Sigmoid colon (tissue), 6 donors: ENCODE measurements at regions not wholly inside any gene's neighbourhood (a gene's known extent, or its start where the extent isn't known, plus 50 kb on each side); places are given as distances from the start of the nearest gene placed in this dataset.

ENCODE experiments used
- DNase-seq: peaks from one replicate; pipeline ENCODE4 v3.0.0-alpha.2; 2019
- H3K27ac ChIP-seq, 4 donors: fragments of 200-600 bp; sonication (generic); one replicate each; pipeline ENCODE4 v1.5.1; 2016 to 2019; ENCODE audit warnings: mild to moderate bottlenecking in 1 of 4
- H3K27me3 ChIP-seq, 3 donors: fragments of 200-600 bp; sonication (generic); one replicate each; pipeline ENCODE4 v1.5.1; 2019; ENCODE audit warnings: mild to moderate bottlenecking in 1 of 3
- H3K36me3 ChIP-seq, 4 donors: fragments of 200-600 bp; sonication (generic); one replicate each; pipeline ENCODE4 v1.5.1; 2016 to 2019
- H3K4me1 ChIP-seq, 4 donors: fragments of 200-600 bp; sonication (generic); one replicate each; pipeline ENCODE4 v1.5.1; 2017 to 2019
- H3K4me3 ChIP-seq, 4 donors: fragments of 200-600 bp; sonication (generic); one replicate each; pipeline ENCODE4 v1.5.1; 2017 to 2019; ENCODE audit warnings: mild to moderate bottlenecking in 2 of 4, moderate library complexity in 1 of 4
- H3K9me3 ChIP-seq, 4 donors: fragments of 200-600 bp in 3 of 4; sonication (generic) in 3 of 4; one replicate each; pipeline versions ENCODE4 v1.5.1 to v1.6.1; 2013 to 2019
- CTCF ChIP-seq, 4 experiments: fragments of 450-650 bp in 3 of 4; fragments of 200-600 bp in 1 of 4; IDR thresholded peaks; one replicate each; pipeline ENCODE4 v1.5.1; 2016 to 2019; ENCODE audit warnings: antibody characterized with exemption in 4 of 4, mild to moderate bottlenecking in 3 of 4, moderate library complexity in 2 of 4
- EP300 ChIP-seq, 4 donors: sonication (generic); formaldehyde crosslinking; IDR thresholded peaks; one replicate each; pipeline ENCODE4 v1.6.1; 2017; ENCODE audit warnings: antibody characterized with exemption in 4 of 4
- POLR2A ChIP-seq, 2 donors: fragments of 450-650 bp; IDR thresholded peaks; one replicate each; pipeline ENCODE4 v1.6.1; 2016; ENCODE audit warnings: antibody characterized with exemption in 2 of 2, mild to moderate bottlenecking in 2 of 2, moderate library complexity in 2 of 2
- POLR2AphosphoS5 ChIP-seq, 4 donors: sonication (generic); formaldehyde crosslinking; IDR thresholded peaks; one replicate each; pipeline ENCODE4 v1.6.1; 2017; ENCODE audit warnings: antibody characterized with exemption in 4 of 4
- WGBS, 2 donors: extraction: QIAGEN DNeasy Blood & Tissue Kit; methylation state at CpG; one replicate each; pipeline ENCODE4 v1.1.7; 2013; 5-methylcytosine and 5-hydroxymethylcytosine counted together
- intact Hi-C: fragments of 100-400 bp; cut with DNase I; formaldehyde crosslinking; loops from one replicate; pipeline ENCODE4 v1.15.1; 2023
- donor health status: healthy with polysubstance abuse.
- donor health status: healthy.

- no peak for DNase-seq
- 77 to 91% methylated on average over 11 of the region's 11 CpGs for WGBS, 2 donors
- Histone ChIP-seq H3K4me1 (peaks cover 0 to 25% (median 23%) of the 10 kb centered on the region in 4 donors), H3K9me3 (no peaks in the 10 kb centered on the region), H3K36me3 (no peaks in the 10 kb centered on the region), H3K27ac (no peak overlapping the region), H3K27me3 (peaks cover 0 to 2% (median 0%) of the 10 kb centered on the region in 3 donors), H3K4me3 (no peak overlapping the region)
- intact Hi-C loops, result no loop called here
- TF ChIP-seq EP300 (IDR thresholded peaks at IDR 0.05) (no peak), POLR2A (IDR thresholded peaks at IDR 0.05) (no peak), POLR2AphosphoS5 (IDR thresholded peaks at IDR 0.05) (no peak), CTCF (IDR thresholded peaks at IDR 0.05) (no peak)
Observed at GRCh38 chr12:4822572-4822971, 87.1 kb upstream of the KCNA1 start.

- H3K4me1 ChIP-seq, result peaks cover 0 to 24% (median 19%) of the 10 kb centered on the region in 4 donors
- no peak overlapping the region for H3K4me3 ChIP-seq
- no peaks in the 10 kb centered on the region for H3K36me3 ChIP-seq
- intact Hi-C loops, result no loop called here
- no peak overlapping the region for H3K27ac ChIP-seq
- no peaks in the 10 kb centered on the region for H3K9me3 ChIP-seq
- TF ChIP-seq POLR2AphosphoS5 (IDR thresholded peaks at IDR 0.05) (no peak), CTCF (IDR thresholded peaks at IDR 0.05) (no peak), POLR2A (IDR thresholded peaks at IDR 0.05) (no peak), EP300 (IDR thresholded peaks at IDR 0.05) (no peak)
- 93 to 95% methylated on average over 8 of the region's 8 CpGs for WGBS, 2 donors
- no peaks in the 10 kb centered on the region for H3K27me3 ChIP-seq
- DNase-seq, result no peak
Observed at GRCh38 chr12:4824380-4824779, 85.3 kb upstream of the KCNA1 start.

- H3K27ac ChIP-seq, result no peak overlapping the region
- TF ChIP-seq EP300 (IDR thresholded peaks at IDR 0.05), result no peak
- TF ChIP-seq POLR2A (IDR thresholded peaks at IDR 0.05), result no peak
- TF ChIP-seq POLR2AphosphoS5 (IDR thresholded peaks at IDR 0.05), result no peak
- no peak for TF ChIP-seq CTCF (IDR thresholded peaks at IDR 0.05)
- DNase-seq, result no peak
- no peak overlapping the region for H3K4me3 ChIP-seq
- 58 to 62% methylated on average over 4 of the region's 4 CpGs for WGBS, 2 donors
- intact Hi-C loops, result no loop called here
- peaks cover 0 to 16% (median 11%) of the 10 kb centered on the region in 4 donors for H3K4me1 ChIP-seq
- no peaks in the 10 kb centered on the region for H3K27me3 ChIP-seq
- H3K36me3 ChIP-seq, result no peaks in the 10 kb centered on the region
- no peaks in the 10 kb centered on the region for H3K9me3 ChIP-seq
Observed at GRCh38 chr12:4825011-4825858, 84.5 kb upstream of the KCNA1 start.

GRCh38 chr12:4826909-4827308, 82.8 kb upstream of the KCNA1 start:
- 72 to 76% methylated on average over 5 of the region's 5 CpGs for WGBS, 2 donors

More at GRCh38 chr12:4826909-4827308, 82.8 kb upstream of the KCNA1 start:
- no peaks in the 10 kb centered on the region for H3K9me3 ChIP-seq
- intact Hi-C loops, result no loop called here
- peaks cover 0 to 6% (median 0%) of the 10 kb centered on the region in 3 donors for H3K27me3 ChIP-seq
- no peak for TF ChIP-seq CTCF (IDR thresholded peaks at IDR 0.05)
- TF ChIP-seq EP300 (IDR thresholded peaks at IDR 0.05), result no peak
- no peak for TF ChIP-seq POLR2AphosphoS5 (IDR thresholded peaks at IDR 0.05)
- TF ChIP-seq POLR2A (IDR thresholded peaks at IDR 0.05), result no peak
- no peak overlapping the region for H3K4me3 ChIP-seq
- H3K36me3 ChIP-seq, result no peaks in the 10 kb centered on the region
- no peak for DNase-seq
- H3K27ac ChIP-seq, result no peak overlapping the region
- peaks cover 0 to 2% (median 0%) of the 10 kb centered on the region in 4 donors for H3K4me1 ChIP-seq
